PC-9 (cell line): ENCODE measurements at regions not wholly inside any gene's neighbourhood (a gene's known extent, or its start where the extent isn't known, plus 50 kb on each side); places are given as distances from the start of the nearest gene placed in this dataset.
"Not testable (repeated sequence)": the region's sequence is repeated elsewhere in the genome, so short reads cannot be mapped to it uniquely, and the experiment has no call there.

ENCODE experiments used
- BruUV-seq: library from RNA; stranded (reverse); fragments of 400-500 nt; replicated peaks from 2 replicates; lab custom pipeline; 2021; lab: Mats Ljungman, UMichigan
- CTCF ChIA-PET: fragments of 300-600 bp; sonication (Branson Sonifier 250); formaldehyde crosslinking; loops from one replicate; lab custom pipeline; 2022; ENCODE audit warnings: antibody characterized with exemption; lab: Charles Lee
- POLR2A ChIA-PET: fragments of 300-600 bp; sonication (Branson Sonifier 250); formaldehyde crosslinking; loops from one replicate; lab custom pipeline; 2022; ENCODE audit warnings: antibody characterized with exemption; ENCODE audit not compliant: unreplicated experiment; lab: Charles Lee
- DNase-seq, 2 experiments: peaks; one replicate each; pipeline versions ENCODE4 v3.0.0 to v3.0.0-alpha.2; 2015 to 2022; ENCODE audit warnings: mixed read lengths in 1 of 2
- H2AFZ ChIP-seq: fragments of 200-600 bp; sonication (generic); 2 replicates; pipeline ENCODE4 v1.8.1; 2017; ENCODE audit warnings: antibody characterized with exemption
- H3F3A ChIP-seq: fragments of 200-600 bp; sonication (generic); 2 replicates; pipeline ENCODE4 v1.8.1; 2017; ENCODE audit warnings: antibody characterized with exemption, mild to moderate bottlenecking, low read depth; ENCODE audit not compliant: insufficient read depth
- H3K27ac ChIP-seq: fragments of 200-600 bp; sonication (generic); 2 replicates; pipeline ENCODE4 v1.6.1; 2016; ENCODE audit warnings: mixed run types
- H3K27me3 ChIP-seq: fragments of 200-600 bp; sonication (generic); 2 replicates; pipeline ENCODE4 v1.6.1; 2016; ENCODE audit warnings: low read depth, mixed run types; ENCODE audit not compliant: insufficient read depth
- H3K36me3 ChIP-seq: fragments of 200-600 bp; sonication (generic); 2 replicates; pipeline ENCODE4 v1.6.1; 2016; ENCODE audit warnings: low read depth, mixed run types
- H3K4me1 ChIP-seq: fragments of 200-600 bp; sonication (generic); replicated peaks from 2 replicates; pipeline ENCODE4 v1.6.1; 2016; ENCODE audit warnings: mixed run types; ENCODE audit not compliant: insufficient read depth
- H3K4me2 ChIP-seq: fragments of 200-600 bp; sonication (generic); 2 replicates; pipeline ENCODE4 v1.6.1; 2017; ENCODE audit warnings: mixed run types
- H3K4me3 ChIP-seq: fragments of 200-600 bp; sonication (generic); 2 replicates; pipeline ENCODE4 v1.6.1; 2016; ENCODE audit warnings: mixed run types
- H3K79me2 ChIP-seq: fragments of 200-600 bp; sonication (generic); 2 replicates; pipeline ENCODE4 v1.6.1; 2017; ENCODE audit warnings: low read depth, mixed run types
- H3K9me2 ChIP-seq: fragments of 200-600 bp; sonication (generic); 2 replicates; pipeline ENCODE4 v1.8.1; 2017; ENCODE audit warnings: mild to moderate bottlenecking; ENCODE audit not compliant: insufficient read depth
- H3K9me3 ChIP-seq: fragments of 200-600 bp; sonication (generic); 2 replicates; pipeline ENCODE4 v1.8.1; 2016; ENCODE audit warnings: low read depth; ENCODE audit not compliant: insufficient read depth
- H4K20me1 ChIP-seq: fragments of 200-600 bp; sonication (generic); 2 replicates; pipeline ENCODE4 v1.8.1; 2017; ENCODE audit not compliant: insufficient read depth
- EZH2 ChIP-seq: fragments of 200-600 bp; sonication (generic); IDR thresholded peaks from 2 replicates; pipeline ENCODE4 v1.8.0; 2017; ENCODE audit warnings: antibody characterized with exemption, low read depth
- intact Hi-C: fragments of 100-400 bp; cut with micrococcal nuclease; formaldehyde crosslinking; loops from one replicate; pipeline ENCODE4 v1.10.0; 2022; ENCODE audit not compliant: unreplicated experiment
- TF ChIP-seq, protein P1 (sequence below): fragments of 200-600 bp; sonication (generic); conservative IDR thresholded peaks from 2 replicates; pipeline ENCODE4 v1.6.1; 2017; ENCODE audit warnings: mixed run types, antibody characterized with exemption, mild to moderate bottlenecking, moderate library complexity

DNA sequence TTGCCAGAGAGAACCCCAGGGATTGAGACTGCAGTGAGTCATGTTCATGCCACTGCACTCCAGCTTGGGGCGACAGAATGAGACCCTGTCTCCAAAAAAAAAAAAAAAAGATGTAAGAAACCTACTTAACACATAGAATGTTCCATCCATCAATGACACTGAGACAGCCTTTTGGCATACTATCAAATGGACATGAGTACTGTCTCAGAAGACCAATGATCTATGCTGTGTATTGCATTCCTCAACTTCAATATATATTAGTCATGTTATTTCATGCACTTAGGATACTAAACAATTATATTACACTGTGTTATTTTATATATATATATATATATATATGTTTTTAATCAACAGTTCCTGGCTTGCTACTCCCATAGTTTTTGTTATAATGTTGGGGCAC lies 57.1 kb upstream of the ANKH start:
- no peak overlapping the region for H3K4me2 ChIP-seq
- H3K27me3 ChIP-seq = no peaks in the 10 kb centered on the region
- TF ChIP-seq EZH2 = no peak
- TF ChIP-seq, protein P1, sequence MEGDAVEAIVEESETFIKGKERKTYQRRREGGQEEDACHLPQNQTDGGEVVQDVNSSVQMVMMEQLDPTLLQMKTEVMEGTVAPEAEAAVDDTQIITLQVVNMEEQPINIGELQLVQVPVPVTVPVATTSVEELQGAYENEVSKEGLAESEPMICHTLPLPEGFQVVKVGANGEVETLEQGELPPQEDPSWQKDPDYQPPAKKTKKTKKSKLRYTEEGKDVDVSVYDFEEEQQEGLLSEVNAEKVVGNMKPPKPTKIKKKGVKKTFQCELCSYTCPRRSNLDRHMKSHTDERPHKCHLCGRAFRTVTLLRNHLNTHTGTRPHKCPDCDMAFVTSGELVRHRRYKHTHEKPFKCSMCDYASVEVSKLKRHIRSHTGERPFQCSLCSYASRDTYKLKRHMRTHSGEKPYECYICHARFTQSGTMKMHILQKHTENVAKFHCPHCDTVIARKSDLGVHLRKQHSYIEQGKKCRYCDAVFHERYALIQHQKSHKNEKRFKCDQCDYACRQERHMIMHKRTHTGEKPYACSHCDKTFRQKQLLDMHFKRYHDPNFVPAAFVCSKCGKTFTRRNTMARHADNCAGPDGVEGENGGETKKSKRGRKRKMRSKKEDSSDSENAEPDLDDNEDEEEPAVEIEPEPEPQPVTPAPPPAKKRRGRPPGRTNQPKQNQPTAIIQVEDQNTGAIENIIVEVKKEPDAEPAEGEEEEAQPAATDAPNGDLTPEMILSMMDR = no peak
- no peaks in the 10 kb centered on the region for H3K9me2 ChIP-seq
- H2AFZ ChIP-seq = no peak overlapping the region
- no peaks in the 10 kb centered on the region for H4K20me1 ChIP-seq
- no peak overlapping the region for H3K4me3 ChIP-seq
- H3K9me3 ChIP-seq = no peaks in the 10 kb centered on the region
- CTCF ChIA-PET = no interaction called here
- no peaks in the 10 kb centered on the region for H3K36me3 ChIP-seq
- intact Hi-C loops = no loop called here
- H3K27ac ChIP-seq = no peak overlapping the region
- no peaks in the 10 kb centered on the region for H3K4me1 ChIP-seq
- POLR2A ChIA-PET = no interaction called here
- H3K79me2 ChIP-seq = no peaks in the 10 kb centered on the region
- BruUV-seq = no TSS peak
- no peak for DNase-seq
- H3F3A ChIP-seq = no peaks in the 10 kb centered on the region

DNA sequence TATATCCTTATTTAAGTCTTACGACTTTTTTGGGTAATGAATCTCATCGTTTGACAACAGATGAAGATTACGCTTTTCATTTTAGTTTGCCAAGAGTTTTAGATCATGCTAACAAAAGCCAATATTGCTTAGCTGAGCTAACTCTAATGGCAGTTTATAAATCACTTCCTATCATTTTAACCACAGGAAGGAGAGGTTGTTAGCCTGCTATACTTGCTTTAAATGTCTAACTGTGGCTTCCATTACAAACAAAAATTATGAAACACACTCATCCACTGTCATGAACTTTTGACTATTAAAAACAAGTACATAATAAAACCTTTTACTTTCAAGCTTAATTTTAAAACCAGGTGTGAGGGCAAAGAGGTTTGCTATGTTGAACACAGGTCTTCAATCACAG lies 53.7 kb upstream of the ANKH start:
- DNase-seq = no peak
- intact Hi-C loops = no loop called here
- H2AFZ ChIP-seq = no peak overlapping the region
- CTCF ChIA-PET = no interaction called here
- TF ChIP-seq EZH2 = no peak
- TF ChIP-seq, protein P1 = no peak
- H3F3A ChIP-seq = no peaks in the 10 kb centered on the region
- no peaks in the 10 kb centered on the region for H3K36me3 ChIP-seq
- BruUV-seq = no TSS peak
- H3K4me3 ChIP-seq = no peak overlapping the region
- H3K27me3 ChIP-seq = no peaks in the 10 kb centered on the region
- H3K27ac ChIP-seq = no peak overlapping the region
- POLR2A ChIA-PET = no interaction called here
- no peak overlapping the region for H3K4me2 ChIP-seq
- H3K4me1 ChIP-seq = no peaks in the 10 kb centered on the region
- no peaks in the 10 kb centered on the region for H3K9me3 ChIP-seq
- H4K20me1 ChIP-seq = no peaks in the 10 kb centered on the region
- no peaks in the 10 kb centered on the region for H3K79me2 ChIP-seq
- no peaks in the 10 kb centered on the region for H3K9me2 ChIP-seq

DNA sequence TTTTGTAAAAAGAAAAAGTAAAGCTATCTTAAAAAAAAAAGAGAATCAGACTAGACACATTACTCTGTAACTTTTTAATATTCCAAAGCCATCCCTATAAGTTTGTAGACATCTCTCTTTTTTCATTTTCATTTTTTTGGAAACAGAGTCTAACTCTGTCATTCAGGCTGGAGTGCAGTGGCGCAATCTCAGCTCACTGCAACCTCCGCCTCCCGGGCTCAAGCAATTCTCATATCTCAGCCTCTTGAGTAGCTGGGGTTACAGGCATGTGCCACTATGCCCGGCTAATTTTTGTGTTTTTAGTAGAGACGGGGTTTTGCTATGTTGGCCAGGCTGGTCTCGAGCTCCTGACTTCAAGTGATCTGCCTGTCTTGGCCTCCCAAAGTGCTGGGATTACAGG lies 51.4 kb upstream of the ANKH start:
- H3K79me2 ChIP-seq, POLR2A ChIA-PET, BruUV-seq, H3K4me3 ChIP-seq, H4K20me1 ChIP-seq, H2AFZ ChIP-seq, H3F3A ChIP-seq, H3K27me3 ChIP-seq, H3K4me1 ChIP-seq, CTCF ChIA-PET, H3K4me2 ChIP-seq, intact Hi-C loops, H3K9me2 ChIP-seq, H3K27ac ChIP-seq, H3K36me3 ChIP-seq, H3K9me3 ChIP-seq: not testable (repeated sequence)
- DNase-seq = peak in 1 of 2 experiments; percentile 5

DNA sequence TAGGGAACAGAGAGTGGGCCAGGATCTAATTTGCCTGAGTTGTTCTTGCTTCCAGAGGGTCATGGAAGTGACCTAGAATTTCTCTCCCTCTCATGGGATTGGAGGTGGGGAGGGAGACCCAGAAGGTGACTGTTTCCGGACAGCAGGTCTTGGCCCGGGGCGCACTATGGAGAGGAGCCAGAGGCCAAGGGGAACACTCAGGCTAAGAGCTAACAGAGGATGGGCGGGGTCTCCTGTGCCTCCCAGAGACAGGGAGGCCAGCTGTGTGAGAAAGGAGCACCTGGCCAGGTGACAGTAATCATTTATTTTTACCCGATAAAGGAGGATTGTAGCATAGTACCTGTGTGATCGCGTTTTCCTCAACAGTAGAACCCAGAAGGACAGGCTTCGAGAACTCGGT lies 50.9 kb upstream of the ANKH start:
- Histone ChIP-seq H3K9me2 (no peaks in the 10 kb centered on the region), H4K20me1 (no peaks in the 10 kb centered on the region), H3K4me3 (no peak overlapping the region), H3F3A (no peaks in the 10 kb centered on the region), H3K79me2 (no peaks in the 10 kb centered on the region), H3K9me3 (no peaks in the 10 kb centered on the region), H3K27ac (no peak overlapping the region), H2AFZ (no peak overlapping the region), H3K4me2 (no peak overlapping the region), H3K4me1 (no peaks in the 10 kb centered on the region), H3K36me3 (no peaks in the 10 kb centered on the region), H3K27me3 (no peaks in the 10 kb centered on the region)
- CTCF ChIA-PET = no interaction called here
- intact Hi-C loops = no loop called here
- no TSS peak for BruUV-seq
- POLR2A ChIA-PET = no interaction called here
- TF ChIP-seq EZH2 = no peak
- TF ChIP-seq, protein P1 = no peak
- DNase-seq = no peak
